ENCODE measurements at regions not wholly inside any gene's neighbourhood (a gene's known extent, or its start where the extent isn't known, plus 50 kb on each side); places are given as distances from the start of the nearest gene placed in this dataset.
"Not testable (repeated sequence)": the region's sequence is repeated elsewhere in the genome, so short reads cannot be mapped to it uniquely, and the experiment has no call there.

DNA sequence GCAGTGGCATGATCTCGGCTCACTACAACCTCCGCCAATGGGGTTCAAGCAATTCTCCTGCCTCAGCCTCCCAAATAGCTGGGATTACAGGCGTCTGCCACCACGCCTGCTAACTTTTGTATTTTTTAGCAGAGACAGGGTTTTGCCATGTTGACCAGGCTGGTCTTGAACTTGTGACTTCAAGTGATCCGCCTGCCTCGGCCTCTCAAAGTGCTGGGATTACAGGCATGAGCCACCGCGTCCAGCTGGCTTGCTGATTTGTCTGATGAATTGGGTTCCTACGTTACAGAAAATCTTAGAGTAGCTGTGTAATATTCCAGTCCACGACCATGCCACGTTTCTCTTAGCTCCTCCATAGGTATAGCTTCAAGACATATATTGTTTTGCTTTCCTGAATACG, 102.6 kb upstream of the OTOS start:
- DNase-seq: not testable (repeated sequence)

DNA sequence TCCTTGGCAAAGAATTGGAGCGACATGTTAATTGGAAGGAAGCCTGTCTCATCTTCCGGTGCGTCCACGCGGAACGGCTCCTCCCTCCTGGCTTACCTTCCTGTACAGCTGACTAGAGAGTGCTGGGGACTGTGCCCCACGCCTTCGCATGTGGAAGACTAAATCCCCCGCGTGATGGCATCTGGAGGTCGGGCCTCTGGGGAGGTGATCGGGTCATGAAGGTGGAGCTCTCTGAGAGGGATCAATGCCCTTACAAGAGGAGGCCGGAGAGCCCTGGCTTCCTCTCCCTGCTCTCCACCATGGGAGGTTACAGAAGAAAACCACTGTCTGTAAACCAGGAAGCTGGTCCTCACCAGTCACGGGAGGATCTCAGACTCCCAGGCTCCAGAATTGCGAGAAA, 104.1 kb upstream of the OTOS start:
- DNase-seq: peak; percentile 20

DNA sequence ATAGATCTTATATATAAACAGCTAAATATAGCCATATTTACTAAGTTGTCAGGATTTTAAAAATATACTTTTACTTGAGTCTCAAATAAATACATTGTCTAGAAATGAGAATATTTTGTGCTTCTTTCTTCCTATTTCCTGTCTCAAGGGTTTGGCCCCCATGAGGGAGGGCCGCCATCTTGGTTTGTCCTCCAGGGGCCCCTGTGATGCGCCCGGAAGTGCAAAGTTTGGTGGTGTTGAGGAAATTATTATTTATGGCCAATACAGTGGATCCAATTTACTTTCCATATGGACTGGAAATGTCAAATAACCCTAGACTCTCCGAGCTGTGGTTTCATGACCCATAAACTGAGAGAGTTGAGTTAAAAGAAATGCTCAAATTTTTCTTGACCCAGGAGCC, 104.7 kb upstream of the OTOS start:
- no peak for DNase-seq

DNA sequence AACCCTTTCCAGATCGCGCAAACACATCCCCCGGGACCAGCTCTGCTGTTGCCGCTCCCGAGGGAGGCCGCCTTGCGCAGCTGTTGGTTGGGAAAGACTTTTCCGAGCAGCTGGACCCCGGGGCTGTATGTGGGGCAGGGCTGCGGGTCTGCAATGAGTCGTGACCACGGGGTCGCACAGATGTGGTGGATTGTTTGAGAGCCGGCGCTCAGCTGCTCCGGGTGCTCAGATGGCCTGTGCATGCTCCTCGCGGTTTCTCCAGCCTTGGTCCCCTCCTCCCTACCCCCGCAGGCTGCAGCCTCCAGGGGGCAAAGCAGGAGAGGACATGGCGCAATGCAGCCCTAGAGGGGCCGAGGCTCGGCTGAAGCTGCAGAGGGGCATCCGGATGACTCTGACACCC, 105.2 kb upstream of the OTOS start:
- peak; percentile 15 for DNase-seq

DNA sequence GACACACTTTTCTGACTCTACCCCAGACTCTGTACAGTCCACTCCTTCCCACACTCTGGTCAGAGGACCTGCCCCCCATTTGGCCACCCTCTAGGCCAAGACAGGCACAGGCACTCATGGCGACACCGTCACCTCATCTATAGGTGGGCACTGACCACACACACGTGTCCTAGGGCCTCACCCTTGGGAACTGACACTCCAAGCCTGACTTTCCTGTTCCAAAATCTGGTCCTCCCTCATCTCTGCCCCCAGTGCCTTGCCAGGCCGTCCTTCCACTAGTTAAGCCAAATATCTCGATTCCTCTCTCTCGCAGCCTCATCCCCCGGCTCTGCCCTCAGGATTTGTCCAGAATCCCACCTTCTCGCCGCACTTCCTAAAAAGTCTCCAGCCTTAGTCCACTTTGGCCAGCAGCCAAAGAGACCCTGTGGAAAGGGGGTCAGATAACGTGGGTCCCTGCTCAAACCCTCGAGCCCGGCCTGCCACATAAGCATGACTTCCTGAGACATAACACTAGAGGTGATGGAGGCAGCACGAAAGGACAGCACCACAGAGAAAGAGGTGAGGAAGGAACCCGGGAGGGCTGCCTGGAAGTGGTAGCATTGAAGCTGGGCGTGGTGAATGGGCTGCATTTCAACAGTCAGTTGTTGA, 105.8 kb upstream of the OTOS start:
- DNase-seq: peak; percentile 37

DNA sequence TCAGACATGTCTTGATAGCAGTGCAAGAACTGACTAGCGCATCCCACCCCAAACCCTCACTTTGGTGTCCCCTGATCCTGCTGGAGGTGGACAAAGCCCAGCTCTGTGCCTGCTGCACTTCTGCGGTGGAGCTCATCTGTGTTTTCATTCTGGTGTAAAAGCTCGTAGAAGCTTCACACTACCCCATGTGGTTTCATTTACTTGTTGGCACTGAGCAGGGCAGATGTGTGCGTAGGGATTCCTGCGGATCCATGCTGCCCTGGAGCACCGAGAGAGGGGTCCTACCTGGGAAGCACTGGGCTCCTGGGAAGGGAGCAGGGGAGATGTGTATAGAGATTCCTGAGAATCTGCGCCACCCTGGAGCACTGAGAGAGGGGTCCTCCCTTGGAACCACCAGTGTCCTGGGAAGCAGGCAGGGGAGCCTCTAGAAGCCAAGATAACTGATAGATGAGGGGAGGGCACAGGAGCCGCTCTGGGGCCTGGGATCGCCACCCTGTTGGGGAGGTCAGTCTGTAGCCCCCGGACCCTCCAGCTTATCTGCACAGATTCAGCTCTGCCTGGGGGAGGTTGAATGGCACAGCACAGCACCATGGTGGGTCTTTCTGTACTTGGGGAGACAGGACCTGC, 106.9 kb upstream of the OTOS start:
- DNase-seq: peak; percentile 20

DNA sequence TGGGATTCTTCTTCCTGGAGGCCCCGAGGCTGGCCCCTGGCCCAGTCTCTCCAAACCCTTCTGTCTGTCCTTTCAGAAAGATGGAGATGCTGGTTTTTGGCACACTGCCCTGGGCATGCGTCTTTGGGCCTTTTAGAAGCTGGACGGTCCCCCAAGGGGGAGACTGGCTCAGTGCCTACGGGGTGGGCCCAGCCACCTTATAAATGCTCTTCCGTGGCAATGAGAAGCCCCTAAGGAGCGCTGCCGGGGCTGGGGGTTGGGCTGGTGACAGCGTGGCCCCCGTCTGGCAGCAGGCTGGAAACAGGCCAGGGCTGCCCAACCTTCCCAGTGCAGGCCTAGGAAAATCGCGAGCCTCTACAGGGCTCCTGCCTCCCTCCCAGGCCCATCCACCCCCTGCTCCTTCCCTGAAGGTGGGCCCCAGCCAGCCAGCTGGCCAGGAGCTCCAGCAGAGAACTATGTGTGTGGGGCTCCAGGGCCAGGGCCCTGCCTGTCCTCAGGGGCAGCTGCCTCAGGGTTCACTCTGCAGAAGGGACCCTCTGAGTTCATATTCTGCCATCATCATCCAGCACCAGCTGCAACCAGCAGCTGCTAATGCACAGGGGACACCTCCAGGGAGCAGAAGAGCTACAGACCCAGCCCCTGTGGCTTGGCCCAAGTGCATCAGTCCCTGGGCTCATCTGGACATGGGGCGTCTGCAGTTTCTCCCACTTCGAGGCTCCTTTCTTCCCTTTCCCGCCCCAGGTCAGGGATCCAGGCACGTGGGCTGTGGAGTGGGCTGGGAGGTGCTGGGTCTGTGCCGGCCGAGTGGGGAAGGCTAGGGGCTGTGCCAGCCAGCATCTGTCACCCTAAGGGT, 107.6 kb upstream of the OTOS start:
- DNase-seq: peak; percentile 23

DNA sequence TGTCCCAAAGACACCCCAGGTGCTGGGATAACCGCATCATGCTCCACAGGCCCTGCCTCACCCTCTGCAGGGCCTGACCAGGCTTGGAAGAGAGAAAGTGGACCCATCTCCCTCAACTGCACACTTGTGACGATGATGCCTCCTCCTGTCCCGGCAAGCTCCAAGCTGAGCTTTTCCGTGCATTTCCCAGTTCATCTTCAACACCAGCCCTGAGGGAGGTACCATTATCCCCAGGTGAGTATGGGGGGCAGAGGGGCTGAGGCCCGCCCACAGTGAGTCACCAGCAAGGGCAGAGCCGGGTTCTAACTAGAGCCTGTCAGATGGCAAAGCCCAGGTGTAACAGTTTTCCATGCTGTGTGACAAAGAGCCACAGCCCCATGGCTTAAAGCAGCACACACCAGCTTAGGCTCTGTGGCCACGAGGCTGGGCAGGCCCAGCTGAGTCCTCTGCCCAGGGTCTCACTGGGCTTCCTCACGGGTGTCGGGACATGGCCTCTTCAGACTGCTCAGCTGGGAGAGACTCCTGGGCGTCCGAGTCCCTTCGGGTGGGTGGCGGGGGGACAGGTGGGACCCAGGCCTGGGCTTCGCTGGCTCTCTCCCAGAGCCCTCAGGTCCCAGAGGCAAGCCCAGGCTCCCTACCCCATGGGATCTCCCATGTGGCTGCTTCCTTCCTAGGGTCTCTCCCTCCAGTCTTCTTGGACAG, 108.4 kb upstream of the OTOS start:
- DNase-seq: peak; percentile 40

DNA sequence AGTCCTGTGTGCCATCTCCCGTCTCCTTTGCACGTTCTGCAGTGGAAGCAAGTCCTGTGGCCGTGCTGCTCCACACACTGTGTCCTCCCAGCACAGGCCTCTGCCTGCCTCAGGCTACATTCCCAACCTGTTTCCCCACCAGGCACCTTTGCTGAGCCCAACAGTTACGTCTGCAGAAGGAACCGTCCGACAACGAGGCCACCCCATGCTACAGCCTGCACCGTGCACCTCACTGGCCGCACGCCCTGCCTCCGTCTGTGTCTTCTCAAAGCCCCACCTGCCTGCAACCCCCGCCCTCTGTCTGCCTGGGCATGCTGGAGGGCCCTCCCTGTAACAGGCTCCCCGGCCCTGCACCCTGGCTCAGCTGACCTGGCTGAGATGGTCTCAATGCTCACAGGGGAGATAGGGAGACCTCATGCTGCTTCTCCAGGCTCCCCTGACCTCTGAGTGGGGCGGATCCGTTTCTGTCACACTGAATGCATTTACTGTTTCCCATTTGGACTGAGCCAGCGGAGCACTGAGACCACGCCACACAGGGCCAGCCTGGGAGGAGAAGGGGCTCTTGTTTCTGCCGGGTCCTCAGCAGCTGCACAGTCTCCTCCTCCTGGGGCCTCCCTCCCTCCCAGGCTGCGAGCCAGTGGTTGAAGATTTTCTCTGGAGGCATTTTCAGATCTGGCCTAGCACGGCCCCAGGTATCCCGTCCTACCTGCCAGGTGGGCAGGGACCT, 109.1 kb upstream of the OTOS start:
- peak; percentile 42 for DNase-seq

DNA sequence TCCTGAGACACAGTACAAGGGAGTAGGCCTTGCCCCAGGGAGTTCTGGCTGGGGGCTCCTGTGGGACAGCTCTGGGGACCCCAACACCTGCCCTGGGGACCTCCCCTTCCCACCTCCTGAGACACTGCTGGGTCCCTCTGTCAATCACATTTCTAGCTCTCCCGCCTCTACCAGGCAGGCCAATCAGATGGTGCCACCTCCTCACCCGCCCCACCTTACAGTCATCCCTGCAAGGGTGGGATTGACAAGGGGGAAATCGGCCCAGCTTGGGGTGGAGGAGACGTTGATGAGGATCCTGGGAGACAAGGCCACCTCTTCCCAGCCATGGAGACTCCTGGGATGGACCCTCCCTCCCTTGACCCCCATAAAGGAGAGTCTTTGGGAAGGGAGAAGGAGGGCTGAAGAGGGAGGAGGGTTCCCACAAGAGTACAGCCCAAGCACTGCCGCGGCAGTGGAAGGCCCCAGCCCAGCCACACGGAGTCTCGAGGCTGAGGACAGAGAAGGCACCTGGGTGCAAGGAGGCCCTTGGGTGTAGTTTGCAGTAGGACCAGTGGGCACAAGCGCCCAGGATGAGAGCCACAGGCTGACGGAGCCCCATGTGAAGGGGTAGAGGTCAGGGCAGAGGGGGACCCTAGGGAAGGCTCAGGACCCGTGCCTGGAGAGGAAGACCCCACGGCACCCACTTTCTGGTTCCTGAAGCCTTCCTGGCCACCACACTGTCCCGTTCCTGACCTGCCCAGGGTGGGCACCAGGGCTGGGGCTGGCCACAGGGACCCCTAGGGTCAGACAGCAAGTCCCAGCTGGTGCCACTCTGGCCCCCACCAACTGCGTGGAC, 109.9 kb upstream of the OTOS start:
- peak; percentile 43 for DNase-seq

DNA sequence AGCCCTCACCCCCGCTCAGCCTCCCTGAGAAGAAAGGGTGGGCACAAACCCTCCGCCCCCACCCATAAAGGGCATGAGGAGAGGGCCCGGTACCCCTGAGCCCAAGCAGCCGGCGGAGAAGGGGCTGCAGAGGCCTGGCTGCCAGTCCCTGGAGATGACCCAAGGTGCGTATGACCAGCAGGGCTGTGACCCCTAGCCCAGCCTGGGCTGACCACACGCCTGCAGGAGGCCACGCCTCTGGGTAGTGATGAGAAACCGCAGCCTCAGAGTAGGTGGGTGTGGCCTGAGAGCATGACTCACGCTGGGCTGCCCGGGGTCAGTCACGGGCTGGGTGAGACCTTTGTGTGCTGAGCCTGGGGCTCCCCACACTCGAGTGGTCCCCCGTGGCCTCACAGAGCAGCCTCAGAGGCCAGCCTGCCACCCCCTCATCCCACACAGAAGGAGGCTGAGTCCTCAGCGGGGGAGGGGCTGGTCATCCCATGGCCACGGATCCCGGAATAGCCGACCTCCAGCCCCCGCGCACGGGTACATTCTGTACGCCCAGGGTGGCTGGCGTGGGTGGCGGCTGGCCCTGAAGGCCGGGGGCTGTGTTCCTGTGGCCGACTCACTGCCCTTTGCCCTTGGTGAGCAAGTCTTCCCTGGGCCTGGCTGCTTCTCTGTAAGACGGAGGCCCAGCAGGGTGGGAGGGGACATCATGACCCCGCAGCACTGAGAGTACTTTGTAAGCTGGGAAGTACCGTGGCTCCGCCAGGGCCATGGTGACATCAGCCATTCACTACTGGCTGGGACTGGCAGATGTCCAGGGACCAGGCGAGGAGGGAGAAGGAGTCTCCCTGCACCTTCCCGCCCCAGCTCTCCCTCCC, 110.8 kb upstream of the OTOS start:
- DNase-seq: peak; percentile 48

DNA sequence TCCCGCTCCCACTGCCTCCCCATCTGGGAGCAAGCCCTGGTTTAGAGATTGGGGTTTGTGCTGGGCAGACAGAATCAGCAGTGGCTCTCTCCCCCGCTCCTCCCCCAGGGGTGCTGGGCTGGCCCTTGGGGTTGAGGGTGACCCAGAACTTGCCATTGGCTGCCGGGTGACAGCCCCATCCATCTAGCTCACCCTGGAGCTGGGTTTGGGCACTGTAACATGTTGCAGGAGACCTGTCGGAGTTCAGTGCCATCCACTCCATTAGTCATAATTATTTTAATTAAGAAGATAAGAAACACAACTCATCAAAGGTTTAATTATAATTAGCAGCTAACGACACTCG, 111.4 kb upstream of the OTOS start:
- peak; percentile 17 for DNase-seq

DNA sequence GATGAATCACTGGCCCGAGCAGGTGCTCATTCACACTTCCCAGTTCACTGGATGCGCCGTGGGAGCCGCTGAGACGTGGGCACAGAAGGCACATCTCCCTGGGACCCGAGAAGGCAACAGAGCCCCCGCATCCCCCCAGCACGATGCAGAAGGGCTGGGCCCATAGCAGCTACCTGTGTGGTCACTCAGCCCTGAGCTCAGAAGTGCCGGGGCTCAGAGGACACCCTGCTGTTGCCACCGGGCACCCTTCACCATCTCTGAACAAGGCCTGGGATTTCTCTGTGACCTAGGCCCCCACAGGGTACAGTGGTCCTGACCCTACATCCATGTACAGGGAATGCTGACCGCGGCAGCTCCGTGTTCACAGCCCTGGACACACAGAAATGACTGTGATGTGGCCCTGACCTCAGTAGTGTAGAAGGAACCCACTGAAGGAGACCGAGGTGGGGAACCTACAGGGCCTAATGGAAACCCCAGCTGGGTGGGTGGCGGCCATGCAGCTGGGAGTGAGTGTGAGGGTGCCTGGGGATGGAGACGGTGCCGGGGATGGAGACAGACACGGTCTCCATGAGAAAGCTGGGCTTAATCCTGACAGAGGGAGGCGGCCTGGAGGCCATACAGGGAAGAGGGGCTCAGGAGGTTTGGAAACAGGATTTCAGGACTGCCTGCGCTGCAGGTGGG, 111.9 kb upstream of the OTOS start:
- peak; percentile 20 for DNase-seq

DNA sequence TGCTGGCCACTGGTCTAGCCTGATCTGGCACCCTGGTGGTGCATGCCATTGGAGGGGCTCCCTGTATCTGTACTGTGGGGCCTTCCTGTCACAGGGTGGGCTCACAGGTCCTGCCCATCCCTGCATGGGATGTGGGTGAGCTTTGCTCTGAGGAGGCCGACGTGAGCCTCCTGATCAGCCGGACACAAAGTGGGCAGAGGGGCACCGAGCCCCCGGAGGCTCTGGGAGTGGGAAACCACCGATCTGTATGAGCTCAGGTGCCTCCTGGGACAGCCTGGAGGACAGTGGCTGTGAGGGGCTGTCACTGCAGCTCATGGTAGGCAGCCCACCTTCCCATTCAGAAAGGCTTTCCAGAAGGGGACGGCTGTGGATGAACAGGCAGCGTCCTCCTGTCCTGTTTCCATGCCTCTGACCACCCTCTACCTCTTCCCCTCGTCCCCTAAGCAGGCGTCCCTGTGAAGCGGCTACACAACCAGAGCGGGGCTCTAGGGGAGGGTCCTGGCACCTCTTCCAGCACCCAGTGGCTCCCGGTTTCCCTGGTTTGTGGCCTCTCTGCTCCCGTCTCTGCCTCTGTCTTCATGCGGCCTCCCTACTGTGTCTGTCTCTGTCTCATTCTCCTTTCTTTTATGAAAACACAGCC, 112.5 kb upstream of the OTOS start:
- DNase-seq: peak; percentile 26

DNA sequence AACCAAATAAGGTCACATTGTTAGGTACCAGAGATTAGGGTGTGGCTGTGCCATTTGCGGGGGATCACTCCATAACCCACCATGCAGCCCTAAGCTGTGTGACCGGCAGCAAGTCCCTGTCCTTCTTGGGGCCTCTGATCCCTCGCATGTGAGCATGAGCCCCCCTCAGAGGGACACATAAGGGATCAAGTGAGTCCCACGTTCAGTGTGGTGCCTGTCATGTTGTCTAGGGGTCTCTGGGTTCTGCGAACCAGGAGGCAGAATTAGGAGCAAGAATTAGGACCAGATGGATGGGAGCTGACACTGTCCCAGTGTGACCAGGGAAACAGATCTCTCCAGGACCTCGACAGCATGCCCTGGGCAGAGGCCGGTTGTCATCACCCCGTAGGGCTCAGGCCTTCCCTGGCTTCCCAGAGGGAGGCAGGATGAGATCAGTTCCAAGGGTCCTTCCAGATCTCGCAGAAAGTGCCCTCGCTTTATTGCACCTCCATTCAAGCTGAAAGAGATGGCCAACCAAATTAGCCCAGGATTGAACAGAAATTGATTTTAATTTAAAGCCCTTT, 113.2 kb upstream of the OTOS start:
- no peak for DNase-seq

DNA sequence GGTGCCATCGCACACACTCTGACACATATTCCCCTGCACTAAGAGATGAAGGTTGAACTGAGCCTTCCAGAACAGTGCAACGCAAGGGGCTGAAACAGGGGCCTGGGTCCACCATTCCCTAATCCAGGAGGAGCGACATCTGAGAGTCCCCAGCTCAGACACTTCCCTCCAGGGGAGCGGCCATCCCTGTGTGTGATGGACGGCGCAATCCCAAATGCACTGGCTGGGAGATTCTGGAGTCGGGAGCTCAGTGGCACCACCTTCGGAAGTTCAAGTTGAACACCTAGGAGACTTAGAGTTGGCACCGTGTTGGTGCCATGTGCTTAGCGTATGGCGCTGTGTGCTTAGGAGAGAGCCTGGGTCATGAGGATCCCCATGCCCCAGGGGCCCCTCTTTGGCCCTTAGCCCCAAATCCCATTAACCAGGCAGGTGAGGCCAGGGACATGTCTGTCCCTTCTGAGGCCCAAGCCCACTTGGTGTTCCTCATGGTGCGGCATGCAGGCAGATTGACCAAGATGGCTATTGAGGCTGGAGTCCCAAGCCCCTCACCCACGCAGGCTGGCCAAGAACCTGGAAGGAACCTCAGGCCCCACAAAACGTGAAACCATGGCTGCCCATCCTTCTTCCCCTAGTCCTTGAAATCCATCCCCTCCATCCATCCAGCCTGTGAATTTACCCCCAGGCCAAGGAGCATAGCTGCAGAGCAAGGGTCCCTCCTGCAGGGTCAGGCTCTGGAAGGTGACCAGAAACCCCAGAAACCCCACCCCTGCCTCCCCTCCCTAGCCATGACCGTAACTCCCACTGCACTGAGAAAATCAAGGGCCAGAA, 114.1 kb upstream of the OTOS start:
- peak; percentile 13 for DNase-seq

DNA sequence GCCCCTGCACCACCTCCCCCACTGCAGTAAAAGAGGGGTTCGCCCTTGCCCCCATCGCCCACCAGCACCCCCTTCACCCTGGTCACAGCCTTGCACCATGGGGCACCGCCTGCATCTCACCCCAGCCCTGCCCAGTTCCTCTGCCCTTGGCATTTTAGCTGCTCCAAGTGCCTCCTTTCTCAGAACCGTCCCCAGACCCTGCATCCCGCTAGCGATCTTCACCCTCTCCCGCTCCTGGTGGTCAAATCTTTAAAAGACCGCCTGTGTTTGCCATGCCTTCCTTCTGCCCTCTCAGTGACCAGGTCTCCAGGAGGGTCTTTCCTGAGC, 114.7 kb upstream of the OTOS start:
- peak; percentile 38 for DNase-seq
